Kidney (tissue), 13 donors: ENCODE measurements at regions not wholly inside any gene's neighbourhood (a gene's known extent, or its start where the extent isn't known, plus 50 kb on each side); places are given as distances from the start of the nearest gene placed in this dataset.

Source experiments
- DNase-seq, 5 donors: peaks; one replicate each; pipeline ENCODE4 v3.0.0-alpha.2; 2013 to 2020
- FAIRE-seq: peaks from 2 replicates; lab custom pipeline; 2012; peaks lifted over from hg19 to GRCh38; lab: Jason Lieb, UNC
- H3K27ac ChIP-seq, 2 donors: one replicate each; pipeline ENCODE4 v1.7.0; 2013; ENCODE audit warnings: low read depth in 2 of 2, low read length in 2 of 2, inconsistent platforms in 1 of 2
- H3K27me3 ChIP-seq: one replicate; pipeline ENCODE4 v1.7.1; 2013; ENCODE audit warnings: low read length, inconsistent platforms; ENCODE audit not compliant: control insufficient read depth, insufficient read depth
- H3K36me3 ChIP-seq, 3 donors: one replicate each; pipeline versions ENCODE4 v1.7.0 to v1.7.1; 2013; ENCODE audit warnings: low read length in 3 of 3, control low read depth in 1 of 3, inconsistent platforms in 1 of 3; ENCODE audit not compliant: insufficient read depth in 3 of 3, control insufficient read depth in 2 of 3
- H3K4me1 ChIP-seq, 3 donors: one replicate each; pipeline versions ENCODE4 v1.7.0 to v1.7.1; 2013; ENCODE audit warnings: low read length in 3 of 3, inconsistent platforms in 1 of 3, low read depth in 1 of 3; ENCODE audit not compliant: control insufficient read depth in 2 of 3, insufficient read depth in 2 of 3
- H3K4me3 ChIP-seq, 3 donors: one replicate each; pipeline versions ENCODE4 v1.7.0 to v1.8.1; 2013; ENCODE audit warnings: low read length in 3 of 3, control low read depth in 1 of 3, inconsistent platforms in 1 of 3
- H3K9ac ChIP-seq, 3 donors: one replicate each; pipeline versions ENCODE4 v1.7.0 to v1.7.1; 2013; ENCODE audit warnings: low read length in 3 of 3, control low read depth in 1 of 3, inconsistent platforms in 1 of 3
- H3K9me3 ChIP-seq, 3 donors: one replicate each; pipeline versions ENCODE4 v1.7.0 to v1.7.1; 2013; ENCODE audit warnings: low read length in 3 of 3, control low read depth in 1 of 3, inconsistent platforms in 1 of 3; ENCODE audit not compliant: control insufficient read depth in 2 of 3, insufficient read depth in 1 of 3
- intact Hi-C: fragments of 100-400 bp; cut with DNase I; formaldehyde crosslinking; loops from one replicate; pipeline ENCODE4 v1.11.1; 2022
- TF ChIP-seq, protein P1 (sequence below): IDR thresholded peaks from 3 replicates; pipeline ENCODE4 v1.5.1; 2012; ENCODE audit warnings: mild to moderate bottlenecking, moderate library complexity, borderline replicate concordance; ENCODE audit not compliant: insufficient read depth; ENCODE audit errors: extremely low read depth
- donor health status: control.
- donor health status: control.
- donor health status: control.
- donor health status: control.
- donor health status: control.
- donor health status: DM: yes; HTN: yes; CAD: no.
- donor health status: Normal renal cell carcinoma (clear cell type).

DNA sequence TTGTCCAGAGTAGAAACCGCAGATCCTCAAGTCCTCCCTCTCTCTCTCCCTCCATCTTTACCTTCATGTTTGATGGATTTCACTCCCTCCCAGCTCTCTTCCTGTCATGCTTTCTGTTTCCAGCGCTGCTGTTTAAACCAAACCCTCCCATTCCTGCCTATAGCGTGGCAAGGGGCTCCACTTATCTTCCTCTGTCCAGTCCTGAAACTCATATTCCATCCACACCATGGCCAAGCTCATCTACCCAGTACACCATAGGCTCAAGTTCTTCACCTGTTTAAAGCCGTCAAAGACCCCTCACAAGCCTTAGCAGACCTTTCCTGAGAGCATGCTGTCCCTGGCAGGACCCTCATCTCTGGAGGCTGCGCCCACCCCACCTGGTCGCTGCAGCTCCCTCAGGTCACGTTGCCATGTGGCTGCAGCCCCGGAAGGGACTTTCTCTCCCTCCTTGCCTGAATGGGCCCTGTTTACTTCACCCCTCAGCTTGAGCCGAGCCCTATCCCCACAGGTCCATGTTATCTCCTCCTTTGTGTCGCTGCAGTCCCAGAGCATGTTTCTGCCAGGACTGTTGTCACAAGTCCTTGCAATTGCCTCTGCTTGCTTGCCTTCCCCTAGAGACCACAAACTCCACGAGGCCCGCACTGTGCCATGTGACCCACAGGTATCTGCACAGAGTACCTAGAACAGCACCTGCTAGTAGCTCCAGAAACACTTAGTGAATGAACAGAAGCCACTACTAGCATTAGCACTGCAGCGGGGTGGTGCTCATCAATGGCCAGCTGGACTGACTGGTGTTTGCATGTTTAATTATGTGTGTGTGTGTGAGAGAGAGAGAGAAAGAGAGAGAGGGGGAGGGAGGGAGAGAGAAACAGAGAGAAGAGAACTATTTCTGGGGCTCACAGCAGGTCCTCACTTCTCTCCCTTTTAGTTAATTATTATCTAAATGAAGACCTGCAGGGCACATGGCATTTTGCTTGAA is 149.4 kb upstream of the SNX19 start:
- FAIRE-seq: no peak
- Histone ChIP-seq H3K27me3 (no peaks in the 10 kb centered on the region), H3K36me3 (no peaks in the 10 kb centered on the region), H3K27ac (no peak overlapping the region), H3K4me1 (no peaks in the 10 kb centered on the region), H3K4me3 (no peak overlapping the region), H3K9me3 (no peaks in the 10 kb centered on the region), H3K9ac (no peak overlapping the region)
- peak in 3 of 5 donors; percentile 13 to 37 (median 18) for DNase-seq
- intact Hi-C loops: loop anchor here (10.0 kb wide), 1 partner anchor 449 kb away; no protein-coding TSS in a partner anchor
- TF ChIP-seq, protein P1, sequence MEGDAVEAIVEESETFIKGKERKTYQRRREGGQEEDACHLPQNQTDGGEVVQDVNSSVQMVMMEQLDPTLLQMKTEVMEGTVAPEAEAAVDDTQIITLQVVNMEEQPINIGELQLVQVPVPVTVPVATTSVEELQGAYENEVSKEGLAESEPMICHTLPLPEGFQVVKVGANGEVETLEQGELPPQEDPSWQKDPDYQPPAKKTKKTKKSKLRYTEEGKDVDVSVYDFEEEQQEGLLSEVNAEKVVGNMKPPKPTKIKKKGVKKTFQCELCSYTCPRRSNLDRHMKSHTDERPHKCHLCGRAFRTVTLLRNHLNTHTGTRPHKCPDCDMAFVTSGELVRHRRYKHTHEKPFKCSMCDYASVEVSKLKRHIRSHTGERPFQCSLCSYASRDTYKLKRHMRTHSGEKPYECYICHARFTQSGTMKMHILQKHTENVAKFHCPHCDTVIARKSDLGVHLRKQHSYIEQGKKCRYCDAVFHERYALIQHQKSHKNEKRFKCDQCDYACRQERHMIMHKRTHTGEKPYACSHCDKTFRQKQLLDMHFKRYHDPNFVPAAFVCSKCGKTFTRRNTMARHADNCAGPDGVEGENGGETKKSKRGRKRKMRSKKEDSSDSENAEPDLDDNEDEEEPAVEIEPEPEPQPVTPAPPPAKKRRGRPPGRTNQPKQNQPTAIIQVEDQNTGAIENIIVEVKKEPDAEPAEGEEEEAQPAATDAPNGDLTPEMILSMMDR: no peak

DNA sequence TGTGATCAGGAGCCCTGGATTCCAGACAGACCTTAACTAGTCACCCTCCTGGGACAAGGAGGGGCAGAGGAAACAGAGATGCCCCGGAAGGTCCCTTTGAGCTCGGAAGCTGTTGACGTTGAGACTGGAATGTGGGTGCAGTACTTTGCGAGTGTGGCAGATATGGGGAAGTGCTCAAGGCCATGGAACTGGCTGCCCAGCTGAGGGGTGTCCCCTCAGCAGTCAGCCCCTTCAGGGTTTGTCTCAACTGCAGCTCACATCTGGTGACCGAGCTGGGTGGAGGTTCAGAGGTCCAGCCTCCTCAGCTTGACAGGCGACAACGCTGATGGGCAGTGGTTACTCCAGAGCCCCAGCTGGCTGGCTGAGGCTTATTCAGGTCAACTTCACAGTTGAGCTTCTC is 150.3 kb upstream of the SNX19 start:
- DNase-seq (no peak), FAIRE-seq (no peak)
- H3K36me3 ChIP-seq: no peaks in the 10 kb centered on the region
- H3K4me3 ChIP-seq: no peak overlapping the region
- H3K9ac ChIP-seq: no peak overlapping the region
- H3K4me1 ChIP-seq: no peaks in the 10 kb centered on the region
- intact Hi-C loops: loop anchor here (10.0 kb wide), 1 partner anchor 448 kb away; no protein-coding TSS in a partner anchor
- H3K27ac ChIP-seq: no peak overlapping the region
- H3K9me3 ChIP-seq: no peaks in the 10 kb centered on the region
- no peaks in the 10 kb centered on the region for H3K27me3 ChIP-seq
- TF ChIP-seq, protein P1: no peak

DNA sequence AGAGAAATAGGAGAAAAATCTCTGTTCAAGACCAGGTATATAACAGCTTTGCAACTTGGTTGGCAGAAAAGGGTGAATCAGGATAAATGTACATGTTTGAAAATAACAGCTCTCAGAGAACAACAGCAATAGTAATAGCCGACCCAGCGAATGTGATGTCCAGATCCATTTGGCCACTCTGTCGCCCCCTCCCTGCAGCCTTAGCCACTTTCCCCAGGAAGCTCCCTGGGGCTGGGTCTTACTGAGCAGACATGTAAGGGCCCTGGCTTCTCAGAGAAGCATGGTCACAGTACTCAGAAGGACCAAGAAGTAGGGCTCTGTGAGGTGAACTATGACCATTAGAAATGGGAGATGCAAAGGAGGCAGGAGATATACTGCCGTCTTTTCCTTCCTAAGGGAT is 154.1 kb upstream of the SNX19 start:
- TF ChIP-seq, protein P1: no peak
- Histone ChIP-seq H3K36me3 (no peaks in the 10 kb centered on the region), H3K4me3 (no peak overlapping the region), H3K27me3 (no peaks in the 10 kb centered on the region), H3K9ac (no peak overlapping the region), H3K4me1 (no peaks in the 10 kb centered on the region), H3K9me3 (no peaks in the 10 kb centered on the region), H3K27ac (no peak overlapping the region)
- no peak for DNase-seq
- FAIRE-seq: no peak
- intact Hi-C loops: no loop called here
